SK-N-SH (cell line): ENCODE measurements at regions not wholly inside any gene's neighbourhood (a gene's known extent, or its start where the extent isn't known, plus 50 kb on each side); places are given as distances from the start of the nearest gene placed in this dataset.

ENCODE experiments used
- CTCF ChIA-PET: fragments of 300-600, 350-600 bp; formaldehyde crosslinking; extraction: SDS; loops from one replicate; lab custom pipeline; 2021; lab: Yijun Ruan, JAX
- POLR2A ChIA-PET: fragments of 350-600 bp; sonication (Branson Sonifier 250); formaldehyde crosslinking; extraction: SDS; loops from one replicate; lab custom pipeline; 2020; ENCODE audit warnings: antibody characterized with exemption, inconsistent platforms; lab: Yijun Ruan, JAX
- DNase-seq: peaks from one replicate; pipeline ENCODE4 v3.0.0; 2012
- H2AFZ ChIP-seq: fragments of 200-600 bp; sonication (generic); 2 replicates; pipeline ENCODE4 v1.8.1; 2016; ENCODE audit warnings: antibody characterized with exemption, mild to moderate bottlenecking, low read depth
- H3F3A ChIP-seq: fragments of 200-600 bp; sonication (generic); replicated peaks from 2 replicates; pipeline ENCODE3; 2016; ENCODE audit warnings: antibody characterized with exemption, mild to moderate bottlenecking; ENCODE audit not compliant: insufficient read depth
- H3K27ac ChIP-seq, 2 experiments: fragments of 200-500 bp in 1 of 2; fragments of 200-600 bp in 1 of 2; sonication (Bioruptor generic) in 1 of 2; sonication (generic), shearing (Covaris generic) in 1 of 2; 2 replicates each; pipeline versions ENCODE4 v1.5.1 to v1.6.1; 2014 to 2016; ENCODE audit warnings: low read depth in 2 of 2, inconsistent platforms in 1 of 2, low read length in 1 of 2, mild to moderate bottlenecking in 1 of 2, mixed read lengths in 1 of 2
- H3K27me3 ChIP-seq: fragments of 200-600 bp; sonication (generic), shearing (Covaris generic); 2 replicates; pipeline ENCODE4 v1.6.1; 2016; ENCODE audit warnings: mixed run types; ENCODE audit not compliant: insufficient read depth
- H3K36me3 ChIP-seq, 2 experiments: fragments of 200-500 bp in 1 of 2; fragments of 200-600 bp in 1 of 2; sonication (Bioruptor generic) in 1 of 2; sonication (generic) in 1 of 2; replicated peaks in 1 of 2; 2 replicates each; pipeline versions ENCODE3 to v1.5.1; 2014 to 2016; ENCODE audit warnings: low read length in 1 of 2, mild to moderate bottlenecking in 1 of 2; ENCODE audit not compliant: insufficient read depth in 2 of 2, control insufficient read depth in 1 of 2
- H3K4me1 ChIP-seq, 2 experiments: fragments of 200-500 bp in 1 of 2; fragments of 200-600 bp in 1 of 2; sonication (Bioruptor generic) in 1 of 2; sonication (generic), shearing (Covaris generic) in 1 of 2; 2 replicates each; pipeline versions ENCODE4 v1.5.1 to v1.6.1; 2014 to 2016; ENCODE audit warnings: low read depth in 1 of 2, low read length in 1 of 2, mixed run types in 1 of 2; ENCODE audit not compliant: insufficient read depth in 2 of 2, control insufficient read depth in 1 of 2
- H3K4me2 ChIP-seq: fragments of 200-600 bp; sonication (generic), shearing (Covaris generic); 2 replicates; pipeline ENCODE4 v1.6.1; 2017; ENCODE audit warnings: mixed run types
- H3K4me3 ChIP-seq, 2 experiments: fragments of 200-500 bp in 1 of 2; fragments of 200-600 bp in 1 of 2; sonication (Bioruptor generic) in 1 of 2; sonication (generic), shearing (Covaris generic) in 1 of 2; 2 replicates each; pipeline versions ENCODE4 v1.5.1 to v1.8.1; 2014 to 2016; ENCODE audit warnings: low read depth in 2 of 2, inconsistent platforms in 1 of 2, low read length in 1 of 2, mild to moderate bottlenecking in 1 of 2, mixed read lengths in 1 of 2, moderate library complexity in 1 of 2
- H3K79me2 ChIP-seq: fragments of 200-600 bp; sonication (generic); 2 replicates; pipeline ENCODE4 v1.8.1; 2017; ENCODE audit warnings: mild to moderate bottlenecking; ENCODE audit not compliant: insufficient read depth
- H3K9ac ChIP-seq: fragments of 200-600 bp; sonication (generic); 2 replicates; pipeline ENCODE4 v1.6.1; 2017; ENCODE audit warnings: mixed run types
- H3K9me2 ChIP-seq: fragments of 200-600 bp; sonication (generic); 2 replicates; pipeline ENCODE4 v1.6.1; 2017; ENCODE audit warnings: mixed run types
- H3K9me3 ChIP-seq: fragments of 200-600 bp; sonication (generic); 2 replicates; pipeline ENCODE4 v1.6.1; 2017; ENCODE audit warnings: mixed run types, mild to moderate bottlenecking, moderate library complexity
- H4K20me1 ChIP-seq: fragments of 200-600 bp; sonication (generic); 2 replicates; pipeline ENCODE4 v1.6.1; 2017; ENCODE audit warnings: mild to moderate bottlenecking, mixed run types; ENCODE audit not compliant: insufficient read depth
- ELF1 ChIP-seq: IDR thresholded peaks from 2 replicates; pipeline ENCODE4 v1.4.0; 2012
- EP300 ChIP-seq, 2 experiments: IDR thresholded peaks; 2 replicates each; pipeline versions ENCODE4 v1.4.0 to v1.6.1; 2012; ENCODE audit warnings: borderline replicate concordance in 1 of 2, low read depth in 1 of 2, low read length in 1 of 2
- FOXJ3 ChIP-seq: sonication (generic); formaldehyde crosslinking; IDR thresholded peaks from 2 replicates; pipeline ENCODE4 v1.5.1; 2020; ENCODE audit warnings: mild to moderate bottlenecking, missing genetic modification reagents
- GATA2 ChIP-seq: sonication (generic); formaldehyde crosslinking; IDR thresholded peaks from 2 replicates; pipeline ENCODE4 v1.5.0; 2020; ENCODE audit warnings: mild to moderate bottlenecking, missing genetic modification reagents
- JUND ChIP-seq: IDR thresholded peaks from 2 replicates; pipeline ENCODE4 v1.4.0; 2012
- MXI1 ChIP-seq: IDR thresholded peaks from 2 replicates; pipeline ENCODE4 v1.6.1; 2012; ENCODE audit warnings: mild to moderate bottlenecking, low read depth, low read length, improper control_type of control experiment
- NFIC ChIP-seq: IDR thresholded peaks from 2 replicates; pipeline ENCODE4 v1.4.0; 2012; ENCODE audit warnings: borderline replicate concordance
- POLR2AphosphoS5 ChIP-seq: IDR thresholded peaks from 2 replicates; pipeline ENCODE4 v1.6.1; 2012; ENCODE audit warnings: low read depth, low read length
- RAD21 ChIP-seq: IDR thresholded peaks from 2 replicates; pipeline ENCODE4 v1.6.1; 2012; ENCODE audit warnings: mild to moderate bottlenecking, low read length
- TAF1 ChIP-seq: IDR thresholded peaks from 2 replicates; pipeline ENCODE4 v1.6.1; 2012; ENCODE audit warnings: low read depth, mild to moderate bottlenecking, low read length, moderate library complexity, borderline replicate concordance
- TCF12 ChIP-seq: IDR thresholded peaks from 2 replicates; pipeline ENCODE4 v1.4.0; 2012
- WGBS: methylation state at CpG from one replicate; pipeline ENCODE4 v1.1.6; 2017; ENCODE audit warnings: low lambda C conversion rate; 5-methylcytosine and 5-hydroxymethylcytosine counted together
- TF ChIP-seq, protein P1 (sequence below): fragments of 200-600 bp; sonication (generic); IDR thresholded peaks from 2 replicates; pipeline ENCODE4 v1.6.1; 2017; ENCODE audit warnings: antibody characterized with exemption, mild to moderate bottlenecking, moderate library complexity
- TF ChIP-seq, protein P2 (sequence below): IDR thresholded peaks from 2 replicates; pipeline ENCODE4 v1.4.0; 2012; ENCODE audit warnings: low read depth, borderline replicate concordance

DNA sequence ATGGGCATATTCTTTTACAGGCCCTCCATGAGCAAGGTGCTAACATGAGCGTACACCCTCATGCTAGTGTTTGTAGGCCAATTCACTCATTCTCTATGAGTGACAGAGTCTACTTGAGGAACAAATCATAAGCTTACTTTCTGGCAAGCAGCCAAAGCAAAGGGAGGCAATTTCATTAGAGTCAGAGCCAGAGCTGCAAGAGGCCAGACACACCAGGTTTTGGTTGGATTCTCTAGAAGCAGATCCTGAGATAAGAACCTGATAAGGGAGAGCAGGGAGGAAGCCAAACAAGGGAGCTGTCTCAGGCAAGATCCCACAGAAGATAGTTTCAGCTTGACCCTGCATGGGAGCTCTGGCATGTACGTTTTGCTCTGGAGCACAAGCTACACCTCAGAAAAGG is 214.1 kb upstream of the CTNNB1 start (continued):
- TF ChIP-seq MXI1 (0 out of 2 replicates have a peak, but pooled peaks have one; percentile 24), FOXJ3 (CRISPR knock-in tag) (0 out of 2 replicates have a peak, but pooled peaks have one; percentile 44), RAD21 (peak; percentile 14; the same call in 1 of the 2 replicates), JUND (no peak), GATA2 (CRISPR knock-in tag) (peak; percentile 98), TCF12 (peak; percentile 22; the same call in 1 of the 2 replicates), TAF1 (no peak)
- TF ChIP-seq, protein P1, sequence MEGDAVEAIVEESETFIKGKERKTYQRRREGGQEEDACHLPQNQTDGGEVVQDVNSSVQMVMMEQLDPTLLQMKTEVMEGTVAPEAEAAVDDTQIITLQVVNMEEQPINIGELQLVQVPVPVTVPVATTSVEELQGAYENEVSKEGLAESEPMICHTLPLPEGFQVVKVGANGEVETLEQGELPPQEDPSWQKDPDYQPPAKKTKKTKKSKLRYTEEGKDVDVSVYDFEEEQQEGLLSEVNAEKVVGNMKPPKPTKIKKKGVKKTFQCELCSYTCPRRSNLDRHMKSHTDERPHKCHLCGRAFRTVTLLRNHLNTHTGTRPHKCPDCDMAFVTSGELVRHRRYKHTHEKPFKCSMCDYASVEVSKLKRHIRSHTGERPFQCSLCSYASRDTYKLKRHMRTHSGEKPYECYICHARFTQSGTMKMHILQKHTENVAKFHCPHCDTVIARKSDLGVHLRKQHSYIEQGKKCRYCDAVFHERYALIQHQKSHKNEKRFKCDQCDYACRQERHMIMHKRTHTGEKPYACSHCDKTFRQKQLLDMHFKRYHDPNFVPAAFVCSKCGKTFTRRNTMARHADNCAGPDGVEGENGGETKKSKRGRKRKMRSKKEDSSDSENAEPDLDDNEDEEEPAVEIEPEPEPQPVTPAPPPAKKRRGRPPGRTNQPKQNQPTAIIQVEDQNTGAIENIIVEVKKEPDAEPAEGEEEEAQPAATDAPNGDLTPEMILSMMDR: no peak
- TF ChIP-seq, all 33 proteins: peak for 7

DNA sequence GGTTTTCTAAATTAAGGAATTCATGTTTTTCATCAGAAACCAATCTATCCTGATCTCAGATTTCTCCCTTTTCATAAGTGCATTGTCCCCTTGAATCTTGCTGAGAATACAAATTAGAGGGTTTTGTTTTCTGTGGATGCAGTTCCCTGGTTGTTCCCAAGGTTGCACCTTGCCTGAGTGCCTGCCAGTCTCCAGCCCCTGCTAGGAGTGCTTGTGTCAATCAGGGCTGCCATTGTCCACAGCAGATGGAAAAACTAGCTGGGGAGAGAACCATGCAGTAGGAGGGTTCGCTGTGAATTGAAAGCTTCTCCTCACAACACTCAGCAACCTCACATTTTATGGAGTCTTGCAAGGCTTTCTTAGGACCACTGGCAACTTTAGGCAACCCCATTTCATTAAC is 210.8 kb upstream of the CTNNB1 start:
- Histone ChIP-seq H3K4me1 (peaks cover 0 to 16% of the 10 kb centered on the region in 2 experiments; a peak in 2 of 4 replicates), H3K4me2 (no peak overlapping the region), H3K27me3 (no peaks in the 10 kb centered on the region), H3K9ac (no peak overlapping the region), H4K20me1 (no peaks in the 10 kb centered on the region), H2AFZ (no peak overlapping the region), H3F3A (no peaks in the 10 kb centered on the region), H3K9me2 (no peaks in the 10 kb centered on the region), H3K79me2 (no peaks in the 10 kb centered on the region), H3K4me3 (no peak overlapping the region), H3K36me3 (no peaks in the 10 kb centered on the region), H3K9me3 (no peaks in the 10 kb centered on the region), H3K27ac (no peak overlapping the region)
- no peak for TF ChIP-seq NFIC
- ChIA-PET CTCF (no interaction called here), POLR2A (no interaction called here)
- no peak for DNase-seq
- 83% methylated on average over 1 of the region's 1 CpG for WGBS

DNA sequence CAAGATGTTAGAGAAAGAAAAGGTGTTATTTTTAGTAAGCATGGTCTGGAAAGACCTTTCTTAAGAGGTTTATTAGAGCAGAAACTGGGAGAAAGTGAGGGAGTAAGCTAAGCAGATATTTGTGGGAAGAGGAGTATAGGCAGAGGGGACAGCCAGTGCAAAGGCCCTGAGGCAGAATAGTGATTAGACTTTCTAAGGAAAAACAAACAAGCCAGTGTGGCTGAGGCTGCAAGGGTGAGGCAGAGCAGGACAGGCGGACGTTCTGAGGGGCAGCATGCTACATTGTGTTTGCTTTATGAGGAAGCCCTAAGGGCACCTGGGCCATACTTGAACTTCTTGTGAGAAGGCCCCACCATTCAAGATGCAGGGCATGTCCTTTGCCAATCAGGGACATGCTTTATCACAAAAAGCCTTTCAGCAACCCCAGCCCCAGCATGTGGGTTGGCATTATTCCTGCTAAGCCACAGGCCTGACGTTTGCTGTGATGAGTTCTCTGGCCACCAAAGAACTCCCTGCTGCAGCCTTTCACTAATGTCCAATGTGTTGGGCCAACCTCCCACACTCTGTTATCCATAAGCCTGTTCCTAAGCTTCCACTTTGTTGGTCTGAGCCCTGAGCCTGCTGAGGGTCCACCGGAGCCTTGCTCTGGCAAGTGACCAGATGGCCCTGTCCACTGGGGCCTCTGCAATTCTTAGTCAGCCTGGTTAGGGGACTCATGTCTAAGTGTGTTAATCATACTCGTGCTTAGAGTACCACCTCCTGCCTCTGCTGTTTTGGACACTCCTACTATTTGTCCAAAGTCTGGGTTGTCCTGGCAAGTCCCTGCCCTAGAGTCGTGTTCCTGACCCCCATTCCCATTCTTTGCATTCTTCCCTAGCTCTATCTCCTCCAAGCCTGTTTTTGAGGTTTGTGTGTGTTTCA is 209.9 kb upstream of the CTNNB1 start:
- H2AFZ ChIP-seq: no peak overlapping the region
- H3K4me1 ChIP-seq: peaks cover 0 to 16% of the 10 kb centered on the region in 2 experiments; a peak in 2 of 4 replicates
- no peaks in the 10 kb centered on the region for H3K9me2 ChIP-seq
- no peaks in the 10 kb centered on the region for H3F3A ChIP-seq
- H3K79me2 ChIP-seq: no peaks in the 10 kb centered on the region
- POLR2A ChIA-PET: no interaction called here
- TF ChIP-seq NFIC (no peak), ELF1 (no peak), POLR2AphosphoS5 (no peak), GATA2 (CRISPR knock-in tag) (no peak), RAD21 (no peak), EP300 (IDR thresholded peaks at IDR 0.05; ENCODE audit: borderline replicate concordance in 1 of 2, low read depth in 1 of 2, low read length in 1 of 2) (no peak)
- TF ChIP-seq, protein P2, sequence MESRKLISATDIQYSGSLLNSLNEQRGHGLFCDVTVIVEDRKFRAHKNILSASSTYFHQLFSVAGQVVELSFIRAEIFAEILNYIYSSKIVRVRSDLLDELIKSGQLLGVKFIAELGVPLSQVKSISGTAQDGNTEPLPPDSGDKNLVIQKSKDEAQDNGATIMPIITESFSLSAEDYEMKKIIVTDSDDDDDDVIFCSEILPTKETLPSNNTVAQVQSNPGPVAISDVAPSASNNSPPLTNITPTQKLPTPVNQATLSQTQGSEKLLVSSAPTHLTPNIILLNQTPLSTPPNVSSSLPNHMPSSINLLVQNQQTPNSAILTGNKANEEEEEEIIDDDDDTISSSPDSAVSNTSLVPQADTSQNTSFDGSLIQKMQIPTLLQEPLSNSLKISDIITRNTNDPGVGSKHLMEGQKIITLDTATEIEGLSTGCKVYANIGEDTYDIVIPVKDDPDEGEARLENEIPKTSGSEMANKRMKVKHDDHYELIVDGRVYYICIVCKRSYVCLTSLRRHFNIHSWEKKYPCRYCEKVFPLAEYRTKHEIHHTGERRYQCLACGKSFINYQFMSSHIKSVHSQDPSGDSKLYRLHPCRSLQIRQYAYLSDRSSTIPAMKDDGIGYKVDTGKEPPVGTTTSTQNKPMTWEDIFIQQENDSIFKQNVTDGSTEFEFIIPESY: no peak
- H3K27me3 ChIP-seq: no peaks in the 10 kb centered on the region
- no peaks in the 10 kb centered on the region for H3K9me3 ChIP-seq
- no peak for DNase-seq
- H3K27ac ChIP-seq: no peak overlapping the region
- no peaks in the 10 kb centered on the region for H3K36me3 ChIP-seq
- H3K9ac ChIP-seq: no peak overlapping the region
- no peak overlapping the region for H3K4me2 ChIP-seq
- WGBS: 30% methylated on average over 6 of the region's 6 CpGs
- no peak overlapping the region for H3K4me3 ChIP-seq
- CTCF ChIA-PET: no interaction called here
- no peaks in the 10 kb centered on the region for H4K20me1 ChIP-seq
